IMR-90 (cell line): ENCODE measurements at regions not wholly inside any gene's neighbourhood (a gene's known extent, or its start where the extent isn't known, plus 50 kb on each side); places are given as distances from the start of the nearest gene placed in this dataset.

Experiments used
- ATAC-seq: fragments of 200-7000 bp; cut with Tn5 transposase; 2 replicates; pipeline ENCODE4 v1.9.1; 2020; ENCODE audit warnings: low read depth, mild to moderate bottlenecking, moderate library complexity
- BruUV-seq: library from RNA; stranded (reverse); fragments of 400-500 nt; replicated peaks from 2 replicates; lab custom pipeline; 2021; lab: Mats Ljungman, UMichigan
- CTCF ChIA-PET: fragments of 300-600 bp; formaldehyde crosslinking; extraction: SDS; loops from one replicate; lab custom pipeline; 2021; ENCODE audit warnings: antibody characterized with exemption; lab: Yijun Ruan, JAX
- POLR2A ChIA-PET: fragments of 300-600 bp; sonication (Branson Sonifier 250); formaldehyde crosslinking; loops from one replicate; lab custom pipeline; 2022; ENCODE audit warnings: antibody characterized with exemption; ENCODE audit not compliant: unreplicated experiment; lab: Charles Lee
- DNase-seq: peaks from one replicate; pipeline ENCODE4 v3.0.0; 2013
- H2AFZ ChIP-seq: replicated peaks from 2 replicates; pipeline ENCODE3; 2013; ENCODE audit warnings: low read length, mild to moderate bottlenecking; ENCODE audit not compliant: poor library complexity
- H2AK5ac ChIP-seq: 2 replicates; pipeline ENCODE4 v1.6.1; 2013; ENCODE audit warnings: low read depth, low read length, inconsistent platforms
- H2AK9ac ChIP-seq: replicated peaks from 2 replicates; pipeline ENCODE3; 2013; ENCODE audit warnings: mild to moderate bottlenecking, low read depth, low read length, moderate library complexity; ENCODE audit not compliant: poor library complexity
- H2BK120ac ChIP-seq: 2 replicates; pipeline ENCODE4 v1.6.1; 2013; ENCODE audit warnings: low read depth, low read length, inconsistent platforms
- H2BK15ac ChIP-seq: 3 replicates; pipeline ENCODE4 v1.6.1; 2013; ENCODE audit warnings: low read depth, low read length, inconsistent platforms
- H2BK20ac ChIP-seq: 2 replicates; pipeline ENCODE4 v1.6.1; 2013; ENCODE audit warnings: low read depth, mild to moderate bottlenecking, inconsistent platforms, low read length, moderate library complexity
- H2BK5ac ChIP-seq: 2 replicates; pipeline ENCODE4 v1.6.1; 2013; ENCODE audit warnings: mild to moderate bottlenecking, low read depth, low read length, inconsistent platforms; ENCODE audit not compliant: poor library complexity, severe bottlenecking
- H3K14ac ChIP-seq: replicated peaks from 2 replicates; pipeline ENCODE4 v1.6.1; 2013; ENCODE audit warnings: low read depth, low read length, inconsistent platforms
- H3K18ac ChIP-seq: 2 replicates; pipeline ENCODE4 v1.6.1; 2013; ENCODE audit warnings: low read depth, low read length, control low read depth
- H3K23ac ChIP-seq: 2 replicates; pipeline ENCODE4 v1.6.1; 2013; ENCODE audit warnings: low read depth, low read length, inconsistent platforms
- H3K27ac ChIP-seq: 2 replicates; pipeline ENCODE4 v1.5.1; 2013; ENCODE audit warnings: mild to moderate bottlenecking, control low read depth, low read length; ENCODE audit not compliant: insufficient read depth
- H3K27me3 ChIP-seq: 2 replicates; pipeline ENCODE4 v1.6.1; 2013; ENCODE audit warnings: low read length; ENCODE audit not compliant: control insufficient read depth, insufficient read depth
- H3K36me3 ChIP-seq: 2 replicates; pipeline ENCODE4 v1.6.1; 2013; ENCODE audit warnings: low read length, mixed read lengths; ENCODE audit not compliant: control insufficient read depth, insufficient read depth
- H3K4ac ChIP-seq: 2 replicates; pipeline ENCODE4 v1.6.1; 2013; ENCODE audit warnings: low read depth, low read length, inconsistent platforms
- H3K4me1 ChIP-seq: 2 replicates; pipeline ENCODE4 v1.6.1; 2013; ENCODE audit warnings: low read length, mixed read lengths; ENCODE audit not compliant: control insufficient read depth, insufficient read depth
- H3K4me2 ChIP-seq: 2 replicates; pipeline ENCODE4 v1.6.1; 2013; ENCODE audit warnings: low read depth, mild to moderate bottlenecking, control low read depth, low read length, moderate library complexity
- H3K4me3 ChIP-seq: 2 replicates; pipeline ENCODE4 v1.5.1; 2013; ENCODE audit warnings: low read depth, mild to moderate bottlenecking, control low read depth, low read length, moderate library complexity; ENCODE audit not compliant: insufficient read depth
- H3K56ac ChIP-seq: 2 replicates; pipeline ENCODE4 v1.6.1; 2013; ENCODE audit warnings: low read length, inconsistent platforms; ENCODE audit not compliant: insufficient read depth; ENCODE audit errors: extremely low read depth
- H3K79me1 ChIP-seq, 2 experiments: 2 replicates each; pipeline ENCODE4 v1.6.1; 2013; ENCODE audit warnings: low read length in 2 of 2, inconsistent platforms in 1 of 2, low read depth in 1 of 2
- H3K9ac ChIP-seq: 2 replicates; pipeline ENCODE4 v1.6.1; 2013; ENCODE audit warnings: low read depth, low read length, control low read depth
- H3K9me1 ChIP-seq: 2 replicates; pipeline ENCODE4 v1.6.1; 2013; ENCODE audit warnings: low read length, inconsistent platforms; ENCODE audit not compliant: insufficient read depth
- H3K9me3 ChIP-seq: 2 replicates; pipeline ENCODE4 v1.6.1; 2013; ENCODE audit warnings: low read length; ENCODE audit not compliant: control insufficient read depth, insufficient read depth
- H4K20me1 ChIP-seq: 2 replicates; pipeline ENCODE4 v1.6.1; 2013; ENCODE audit warnings: low read length, inconsistent platforms; ENCODE audit not compliant: insufficient read depth
- H4K5ac ChIP-seq: 2 replicates; pipeline ENCODE4 v1.6.1; 2013; ENCODE audit warnings: mild to moderate bottlenecking, low read depth, low read length, control low read depth
- H4K8ac ChIP-seq, 2 experiments: 2 replicates each; pipeline ENCODE4 v1.6.1; 2013; ENCODE audit warnings: low read depth in 2 of 2, low read length in 2 of 2, control low read depth in 1 of 2, inconsistent platforms in 1 of 2
- H4K91ac ChIP-seq: 2 replicates; pipeline ENCODE4 v1.6.1; 2013; ENCODE audit warnings: low read depth, low read length, inconsistent platforms; ENCODE audit not compliant: insufficient read depth
- BHLHE40 ChIP-seq: fragments of 150-350 bp; IDR thresholded peaks from 2 replicates; pipeline ENCODE4 v1.6.1; 2016; ENCODE audit warnings: mild to moderate bottlenecking, low read depth, low read length
- CEBPB ChIP-seq: IDR thresholded peaks from 2 replicates; pipeline ENCODE4 v1.6.1; 2012; ENCODE audit warnings: low read depth, low read length, improper control_type of control experiment
- CHD1 ChIP-seq: IDR thresholded peaks from 2 replicates; pipeline ENCODE4 v1.6.1; 2012; ENCODE audit warnings: low read depth, low read length, improper control_type of control experiment
- FOS ChIP-seq: fragments of 150-350 bp; IDR thresholded peaks from 2 replicates; pipeline ENCODE4 v1.6.1; 2016; ENCODE audit warnings: low read depth, low read length
- MAFK ChIP-seq: IDR thresholded peaks from 2 replicates; pipeline ENCODE4 v1.6.1; 2012; ENCODE audit warnings: low read depth, low read length, improper control_type of control experiment
- MAZ ChIP-seq: IDR thresholded peaks from 2 replicates; pipeline ENCODE4 v1.6.1; 2012; ENCODE audit warnings: low read depth, mild to moderate bottlenecking, low read length, improper control_type of control experiment, moderate library complexity, borderline replicate concordance
- MXI1 ChIP-seq: IDR thresholded peaks from 2 replicates; pipeline ENCODE4 v1.6.1; 2012; ENCODE audit warnings: low read depth, mild to moderate bottlenecking, low read length, moderate library complexity, borderline replicate concordance
- NFE2L2 ChIP-seq: fragments of 150-350 bp; IDR thresholded peaks from 2 replicates; pipeline ENCODE4 v1.6.1; 2016; ENCODE audit warnings: low read depth, mild to moderate bottlenecking, low read length
- POLR2A ChIP-seq: IDR thresholded peaks from 2 replicates; pipeline ENCODE4 v1.6.1; 2012; ENCODE audit warnings: mild to moderate bottlenecking, low read depth, low read length
- RAD21 ChIP-seq: IDR thresholded peaks from 2 replicates; pipeline ENCODE4 v1.6.1; 2012; ENCODE audit warnings: low read length, improper control_type of control experiment
- RCOR1 ChIP-seq: IDR thresholded peaks from 2 replicates; pipeline ENCODE4 v1.6.1; 2012; ENCODE audit warnings: mild to moderate bottlenecking, low read length, improper control_type of control experiment; ENCODE audit not compliant: insufficient replicate concordance
- RFX5 ChIP-seq: IDR thresholded peaks from 2 replicates; pipeline ENCODE4 v1.8.0; 2012; ENCODE audit warnings: low read depth, mild to moderate bottlenecking, low read length, moderate library complexity
- SMC3 ChIP-seq: fragments of 150-350 bp; IDR thresholded peaks from 2 replicates; pipeline ENCODE4 v1.6.1; 2016; ENCODE audit warnings: low read depth, mild to moderate bottlenecking, antibody characterized with exemption, low read length, moderate library complexity
- WGBS, 2 experiments: methylation state at CpG; one replicate each; pipeline versions ENCODE4 v1.1.5 to v1.1.7; 2013; ENCODE audit warnings: missing lambda C conversion rate in 2 of 2; ENCODE audit not compliant: insufficient read length in 1 of 2; ENCODE audit errors: extremely low coverage in 2 of 2; 5-methylcytosine and 5-hydroxymethylcytosine counted together
- dilution Hi-C: fragments of 300-500 bp; cut with HindIII; formaldehyde crosslinking; loops from one replicate; pipeline ENCODE4 v1.14.3; 2018; ENCODE audit warnings: low sequenced_read_pairs; ENCODE audit not compliant: unreplicated experiment
- in situ Hi-C: fragments of 300-500 bp; cut with MboI; formaldehyde crosslinking; loops from 3 replicates; pipeline ENCODE4 v1.14.3; 2019; ENCODE audit warnings: low sequenced_read_pairs, inconsistent platforms, mixed read lengths
- intact Hi-C: fragments of 100-400 bp; cut with micrococcal nuclease; formaldehyde crosslinking; loops from 2 replicates; pipeline ENCODE4 v1.10.0; 2022
- TF ChIP-seq, protein P1 (sequence below): fragments of 150-350 bp; IDR thresholded peaks from 2 replicates; pipeline ENCODE4 v1.6.1; 2016; ENCODE audit warnings: low read depth, mild to moderate bottlenecking, low read length, moderate library complexity, borderline replicate concordance
- TF ChIP-seq, protein P2 (sequence below): fragments of 150-350 bp; IDR thresholded peaks from 2 replicates; pipeline ENCODE4 v1.6.1; 2017; ENCODE audit warnings: mild to moderate bottlenecking, antibody characterized with exemption, low read length, low read depth
- TF ChIP-seq, protein P3 (sequence below): conservative IDR thresholded peaks from 2 replicates; pipeline ENCODE4 v1.5.1; 2012; ENCODE audit warnings: mild to moderate bottlenecking, low read depth, low read length, improper control_type of control experiment

DNA sequence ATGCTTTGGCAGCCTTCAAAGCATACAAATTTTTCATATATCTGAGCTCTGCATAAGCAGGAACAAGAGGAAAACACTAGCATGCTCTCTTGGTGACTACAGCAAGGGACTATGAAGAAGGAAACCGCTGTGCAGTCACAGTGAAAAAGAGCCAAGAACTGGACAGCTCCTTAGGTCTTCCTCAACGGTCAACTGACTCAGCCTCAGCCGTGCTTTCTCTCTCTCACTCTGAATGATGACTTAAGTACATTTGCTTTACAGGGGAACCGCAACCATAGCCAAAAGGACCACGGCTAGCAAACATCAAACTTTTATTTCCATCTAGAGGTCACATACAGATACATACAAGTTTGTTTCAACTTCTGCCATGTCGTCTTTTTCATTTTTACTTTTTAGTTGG is 69.9 kb downstream of the HYCC1 start:
- H3K27ac ChIP-seq, result no peak overlapping the region
- in situ Hi-C loops (no loop called here), dilution Hi-C loops (no loop called here), intact Hi-C loops (no loop called here)
- H3K27me3 ChIP-seq, result no peaks in the 10 kb centered on the region
- H3K4me2 ChIP-seq, result no peak overlapping the region
- DNase-seq, result peak; percentile 95
- no peak overlapping the region for H3K4ac ChIP-seq
- 0% methylated on average over 1 of the region's 6 CpGs; no CpG with 5 or more reads in 1 of the 2 experiments for WGBS, 2 experiments
- ATAC-seq, result peak; percentile 93
- BruUV-seq, result no TSS peak
- no peak overlapping the region for H2BK20ac ChIP-seq
- no peak overlapping the region for H3K9ac ChIP-seq
- H4K20me1 ChIP-seq, result no peaks in the 10 kb centered on the region; the same call in 1 of the 2 replicates
- no peak overlapping the region for H3K18ac ChIP-seq
- H4K91ac ChIP-seq, result no peak overlapping the region
- no peak overlapping the region for H2AK5ac ChIP-seq
- no peaks in the 10 kb centered on the region for H3K9me3 ChIP-seq
- H2AFZ ChIP-seq, result no peak overlapping the region
- H3K79me1 ChIP-seq, result peaks cover 0 to 17% of the 10 kb centered on the region in 2 experiments; a peak in 2 of 4 replicates
- TF ChIP-seq MXI1, result peak; percentile 82
- TF ChIP-seq FOS, result peak; percentile 51; the same call in 1 of the 2 replicates
- TF ChIP-seq, protein P1, sequence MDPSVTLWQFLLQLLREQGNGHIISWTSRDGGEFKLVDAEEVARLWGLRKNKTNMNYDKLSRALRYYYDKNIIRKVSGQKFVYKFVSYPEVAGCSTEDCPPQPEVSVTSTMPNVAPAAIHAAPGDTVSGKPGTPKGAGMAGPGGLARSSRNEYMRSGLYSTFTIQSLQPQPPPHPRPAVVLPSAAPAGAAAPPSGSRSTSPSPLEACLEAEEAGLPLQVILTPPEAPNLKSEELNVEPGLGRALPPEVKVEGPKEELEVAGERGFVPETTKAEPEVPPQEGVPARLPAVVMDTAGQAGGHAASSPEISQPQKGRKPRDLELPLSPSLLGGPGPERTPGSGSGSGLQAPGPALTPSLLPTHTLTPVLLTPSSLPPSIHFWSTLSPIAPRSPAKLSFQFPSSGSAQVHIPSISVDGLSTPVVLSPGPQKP, result no peak
- peak; percentile 36 for TF ChIP-seq RAD21
- peak; percentile 30; the same call in 1 of the 2 replicates for TF ChIP-seq MAFK
- no peak for TF ChIP-seq MAZ
- TF ChIP-seq RCOR1, result peak; percentile 84
- no peak for TF ChIP-seq BHLHE40
- TF ChIP-seq CHD1, result no peak
- TF ChIP-seq SMC3, result peak; percentile 32; the same call in 1 of the 2 replicates
- no peak for TF ChIP-seq NFE2L2
- TF ChIP-seq, protein P2, sequence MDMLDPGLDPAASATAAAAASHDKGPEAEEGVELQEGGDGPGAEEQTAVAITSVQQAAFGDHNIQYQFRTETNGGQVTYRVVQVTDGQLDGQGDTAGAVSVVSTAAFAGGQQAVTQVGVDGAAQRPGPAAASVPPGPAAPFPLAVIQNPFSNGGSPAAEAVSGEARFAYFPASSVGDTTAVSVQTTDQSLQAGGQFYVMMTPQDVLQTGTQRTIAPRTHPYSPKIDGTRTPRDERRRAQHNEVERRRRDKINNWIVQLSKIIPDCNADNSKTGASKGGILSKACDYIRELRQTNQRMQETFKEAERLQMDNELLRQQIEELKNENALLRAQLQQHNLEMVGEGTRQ, result no peak
- TF ChIP-seq, protein P3, sequence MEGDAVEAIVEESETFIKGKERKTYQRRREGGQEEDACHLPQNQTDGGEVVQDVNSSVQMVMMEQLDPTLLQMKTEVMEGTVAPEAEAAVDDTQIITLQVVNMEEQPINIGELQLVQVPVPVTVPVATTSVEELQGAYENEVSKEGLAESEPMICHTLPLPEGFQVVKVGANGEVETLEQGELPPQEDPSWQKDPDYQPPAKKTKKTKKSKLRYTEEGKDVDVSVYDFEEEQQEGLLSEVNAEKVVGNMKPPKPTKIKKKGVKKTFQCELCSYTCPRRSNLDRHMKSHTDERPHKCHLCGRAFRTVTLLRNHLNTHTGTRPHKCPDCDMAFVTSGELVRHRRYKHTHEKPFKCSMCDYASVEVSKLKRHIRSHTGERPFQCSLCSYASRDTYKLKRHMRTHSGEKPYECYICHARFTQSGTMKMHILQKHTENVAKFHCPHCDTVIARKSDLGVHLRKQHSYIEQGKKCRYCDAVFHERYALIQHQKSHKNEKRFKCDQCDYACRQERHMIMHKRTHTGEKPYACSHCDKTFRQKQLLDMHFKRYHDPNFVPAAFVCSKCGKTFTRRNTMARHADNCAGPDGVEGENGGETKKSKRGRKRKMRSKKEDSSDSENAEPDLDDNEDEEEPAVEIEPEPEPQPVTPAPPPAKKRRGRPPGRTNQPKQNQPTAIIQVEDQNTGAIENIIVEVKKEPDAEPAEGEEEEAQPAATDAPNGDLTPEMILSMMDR, result 0 out of 2 replicates have a peak, but pooled peaks have one; percentile 17
- TF ChIP-seq CEBPB, result peak; percentile 22; the same call in 1 of the 2 replicates
- TF ChIP-seq POLR2A, result no peak
- TF ChIP-seq RFX5, result no peak
- no peak overlapping the region for H3K23ac ChIP-seq
- H2BK5ac ChIP-seq, result no peak overlapping the region
- H2AK9ac ChIP-seq, result no peak overlapping the region
- ChIA-PET CTCF (interaction anchor here (1.9 kb wide), 1 partner anchor 112 kb away, joined by 4 read pairs; no protein-coding TSS in a partner anchor), POLR2A (interaction anchor here (0.6 kb wide), 1 partner anchor 8 kb away, joined by 3 read pairs; no protein-coding TSS in a partner anchor)
- no peak overlapping the region for H2BK120ac ChIP-seq
- no peak overlapping the region for H4K5ac ChIP-seq
- H3K36me3 ChIP-seq, result peaks cover 6% of the 10 kb centered on the region
- H3K4me3 ChIP-seq, result no peak overlapping the region
- H3K56ac ChIP-seq, result no peak overlapping the region
- H4K8ac ChIP-seq, result no peak overlapping the region
- H3K4me1 ChIP-seq, result peaks cover 6% of the 10 kb centered on the region; the same call in 1 of the 2 replicates
- H2BK15ac ChIP-seq, result no peak overlapping the region
- H3K14ac ChIP-seq, result no peak overlapping the region
- peaks cover 6% of the 10 kb centered on the region; the same call in 1 of the 2 replicates for H3K9me1 ChIP-seq
